Thoracic aorta (tissue), 2 donors: ENCODE measurements at regions not wholly inside any gene's neighbourhood (a gene's known extent, or its start where the extent isn't known, plus 50 kb on each side); places are given as distances from the start of the nearest gene placed in this dataset.

Experiments
- ATAC-seq: fragments of 150-250 bp; one replicate; pipeline ENCODE4 v1.8.0; 2017; ENCODE audit warnings: low read depth; ENCODE audit not compliant: insufficient number of reproducible peaks, low FRiP score
- DNase-seq: peaks from one replicate; pipeline ENCODE4 v3.0.0-alpha.2; 2020; ENCODE audit warnings: low spot score
- H3K27ac ChIP-seq, 2 donors: fragments of 200-600 bp; sonication (generic); 1 replicate in 1 of 2; 2 replicates in 1 of 2; pipeline ENCODE4 v1.5.1; 2016; ENCODE audit warnings: mild to moderate bottlenecking in 2 of 2, moderate library complexity in 2 of 2
- H3K27me3 ChIP-seq: fragments of 200-600 bp; sonication (generic); replicated peaks from 2 replicates; pipeline ENCODE4 v1.6.0; 2016; ENCODE audit warnings: mild to moderate bottlenecking; ENCODE audit not compliant: insufficient read depth
- H3K36me3 ChIP-seq: fragments of 200-600 bp; sonication (generic); one replicate; pipeline ENCODE4 v1.5.1; 2016
- H3K4me1 ChIP-seq, 2 donors: fragments of 200-600 bp; sonication (generic); 1 replicate in 1 of 2; 2 replicates in 1 of 2; pipeline versions ENCODE4 v1.5.1 to v1.6.0; 2016; ENCODE audit warnings: low read depth in 2 of 2, mild to moderate bottlenecking in 1 of 2; ENCODE audit not compliant: control insufficient read depth in 1 of 2
- H3K4me3 ChIP-seq: fragments of 200-600 bp; sonication (generic); 2 replicates; pipeline ENCODE4 v1.5.1; 2016; ENCODE audit warnings: mild to moderate bottlenecking
- H3K9me3 ChIP-seq: fragments of 200-600 bp; sonication (generic); 2 replicates; pipeline ENCODE4 v1.5.1; 2016
- CTCF ChIP-seq: fragments of 200-600 bp; sonication (generic); IDR thresholded peaks from one replicate; pipeline ENCODE4 v1.5.1; 2019; ENCODE audit warnings: antibody characterized with exemption

GRCh38 chr4:136463941-136464340 lies 1068.4 kb downstream of the PCDH18 start:
- no peak overlapping the region for H3K27ac ChIP-seq
- ATAC-seq = no peak
- DNase-seq = no peak
- H3K4me3 ChIP-seq = no peak overlapping the region
- no peak for TF ChIP-seq CTCF
- H3K36me3 ChIP-seq = no peaks in the 10 kb centered on the region
- H3K27me3 ChIP-seq = no peaks in the 10 kb centered on the region
- H3K9me3 ChIP-seq = no peaks in the 10 kb centered on the region
- H3K4me1 ChIP-seq = no peaks in the 10 kb centered on the region

GRCh38 chr4:136461533-136461932 lies 1070.8 kb downstream of the PCDH18 start:
- no peak for TF ChIP-seq CTCF
- H3K4me1 ChIP-seq = no peaks in the 10 kb centered on the region
- H3K9me3 ChIP-seq = no peaks in the 10 kb centered on the region

GRCh38 chr4:136458326-136458725 lies 1074.0 kb downstream of the PCDH18 start:
- Histone ChIP-seq H3K9me3 (no peaks in the 10 kb centered on the region), H3K27me3 (no peaks in the 10 kb centered on the region), H3K36me3 (no peaks in the 10 kb centered on the region), H3K4me1 (no peaks in the 10 kb centered on the region), H3K4me3 (no peak overlapping the region), H3K27ac (no peak overlapping the region)
- no peak for ATAC-seq
- TF ChIP-seq CTCF = no peak
- DNase-seq = no peak

More at GRCh38 chr4:136461533-136461932, 1070.8 kb downstream of the PCDH18 start:
- Histone ChIP-seq H3K27me3 (no peaks in the 10 kb centered on the region), H3K4me3 (no peak overlapping the region), H3K36me3 (no peaks in the 10 kb centered on the region), H3K27ac (no peak overlapping the region)
- DNase-seq (no peak), ATAC-seq (no peak)

GRCh38 chr4:136457577-136457976 lies 1074.7 kb downstream of the PCDH18 start:
- Histone ChIP-seq H3K27me3 (no peaks in the 10 kb centered on the region), H3K9me3 (no peaks in the 10 kb centered on the region), H3K27ac (no peak overlapping the region), H3K4me1 (no peaks in the 10 kb centered on the region), H3K36me3 (no peaks in the 10 kb centered on the region), H3K4me3 (no peak overlapping the region)
- no peak for DNase-seq
- no peak for TF ChIP-seq CTCF
- ATAC-seq = no peak

- H3K36me3 ChIP-seq = no peaks in the 10 kb centered on the region
- H3K27me3 ChIP-seq = no peaks in the 10 kb centered on the region
- ATAC-seq = no peak
- no peaks in the 10 kb centered on the region for H3K9me3 ChIP-seq
- H3K4me3 ChIP-seq = no peak overlapping the region
- TF ChIP-seq CTCF = no peak
- no peak overlapping the region for H3K27ac ChIP-seq
- DNase-seq = no peak
- no peaks in the 10 kb centered on the region for H3K4me1 ChIP-seq
Measured at GRCh38 chr4:136457004-136457403, 1075.3 kb downstream of the PCDH18 start.
